ENCODE measurements at regions not wholly inside any gene's neighbourhood (a gene's known extent, or its start where the extent isn't known, plus 50 kb on each side); places are given as distances from the start of the nearest gene placed in this dataset.
"Not testable (repeated sequence)": the region's sequence is repeated elsewhere in the genome, so short reads cannot be mapped to it uniquely, and the experiment has no call there.

DNA sequence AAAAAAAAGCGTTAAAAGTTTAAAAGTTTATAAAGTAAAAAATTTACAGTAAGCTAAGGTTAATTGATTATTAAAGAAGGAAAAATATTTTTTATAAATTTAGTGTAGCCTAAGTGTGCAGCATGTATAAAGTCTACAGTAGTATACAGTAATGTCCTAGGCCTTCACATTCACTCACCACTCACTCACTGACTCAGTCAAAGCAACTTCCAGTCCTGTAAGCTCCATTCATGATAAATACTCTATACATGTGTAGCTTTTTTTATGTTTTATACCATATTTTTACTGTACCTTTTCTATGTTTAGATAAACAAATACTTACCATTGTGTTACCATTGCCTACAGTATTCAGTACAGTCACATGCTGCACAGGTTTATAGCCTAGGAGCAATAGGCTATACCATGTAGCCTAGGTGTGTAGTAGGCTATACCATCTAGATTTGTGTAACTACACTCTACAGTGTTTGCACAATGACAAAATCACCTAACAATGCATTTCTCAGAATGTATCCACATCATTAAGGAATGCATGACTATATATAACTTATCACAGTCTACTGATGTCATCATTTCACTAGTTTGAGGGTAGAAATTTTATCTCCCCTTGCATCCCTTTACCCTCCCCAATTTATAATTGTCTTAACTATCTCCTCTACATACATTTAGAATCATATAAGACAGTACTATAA, 158.4 kb upstream of the USP9X start:
- FAIRE-seq; H3K79me2 ChIP-seq (ENCODE audit: control insufficient read depth in 1 of 2, insufficient read depth in 2 of 2, low read length in 2 of 2); H4K5ac ChIP-seq (ENCODE audit: insufficient read length, low read depth, low read length); H2BK5ac ChIP-seq (ENCODE audit: low read depth, low read length); H3K27me3 ChIP-seq (replicated peaks in 1 of 4; ENCODE audit: control insufficient read depth in 3 of 4, extremely low read depth in 1 of 4, insufficient read depth in 3 of 4, low read length in 3 of 4); H3K56ac ChIP-seq (replicated peaks; ENCODE audit: insufficient read length, low read depth, low read length); H2BK120ac ChIP-seq (replicated peaks; ENCODE audit: low read depth, low read length); DNase-seq (ENCODE audit: low read depth in 1 of 2, low spot score in 2 of 2); H3K4me3 ChIP-seq (ENCODE audit: extremely low read depth in 1 of 4, insufficient read depth in 2 of 4, low read depth in 3 of 4, low read length in 4 of 4); H3K23me2 ChIP-seq (ENCODE audit: low read depth, low read length); H3K14ac ChIP-seq (ENCODE audit: insufficient read length); H2AK5ac ChIP-seq (ENCODE audit: low read depth, low read length); H3K36me3 ChIP-seq (ENCODE audit: control insufficient read depth in 2 of 4, insufficient read depth in 4 of 4, low read length in 3 of 4); H2BK12ac ChIP-seq (ENCODE audit: low read depth, low read length); H2BK20ac ChIP-seq (ENCODE audit: low read length); H3K27ac ChIP-seq (ENCODE audit: low read depth, low read length); H2AFZ ChIP-seq (ENCODE audit: low read length); H4K8ac ChIP-seq (ENCODE audit: extremely low read depth, insufficient read depth, low read length); H3K4me2 ChIP-seq (ENCODE audit: insufficient read depth in 1 of 2, low read depth in 2 of 2, low read length in 2 of 2); CTCF ChIA-PET (ENCODE audit: partially characterized antibody); H3K9ac ChIP-seq (replicated peaks in 1 of 4; ENCODE audit: extremely low read depth in 1 of 4, low read depth in 3 of 4, low read length in 3 of 4); H4K20me1 ChIP-seq (replicated peaks in 1 of 2; ENCODE audit: control insufficient read depth in 1 of 2, insufficient read depth in 2 of 2, low read length in 2 of 2); POLR2A ChIA-PET (ENCODE audit: partially characterized antibody); H3K4ac ChIP-seq (replicated peaks; ENCODE audit: insufficient read length, low read depth, low read length); H3K79me1 ChIP-seq (ENCODE audit: low read depth, low read length); H3K9me3 ChIP-seq (ENCODE audit: insufficient read depth in 2 of 2, low read depth in 1 of 2, low read length in 1 of 2); H4K91ac ChIP-seq (replicated peaks; ENCODE audit: insufficient read length, low read length); H3K18ac ChIP-seq (ENCODE audit: extremely low read depth, low read length); H3K23ac ChIP-seq (ENCODE audit: insufficient read length); H2BK15ac ChIP-seq (ENCODE audit: low read length); H3K4me1 ChIP-seq (replicated peaks in 1 of 4; ENCODE audit: control insufficient read depth in 3 of 4, insufficient read depth in 4 of 4, low read length in 3 of 4): not testable (repeated sequence)
- 89% methylated on average over 1 of the region's 1 CpG; no CpG with 5 or more reads in 1 of the 2 experiments for WGBS, 2 experiments (ENCODE audit: extremely low coverage in 1 of 2, insufficient coverage in 1 of 2, insufficient read length in 1 of 2, insufficient replicate concordance in 2 of 2, low coverage in 1 of 2, low lambda C conversion rate in 2 of 2, missing lambda C conversion rate in 1 of 2)

All from H1 (cell line).